IMR-90 (cell line): ENCODE measurements at regions not wholly inside any gene's neighbourhood (a gene's known extent, or its start where the extent isn't known, plus 50 kb on each side); places are given as distances from the start of the nearest gene placed in this dataset.

Experiments used
- ATAC-seq: fragments of 200-7000 bp; cut with Tn5 transposase; 2 replicates; pipeline ENCODE4 v1.9.1; 2020; ENCODE audit warnings: low read depth, mild to moderate bottlenecking, moderate library complexity
- BruUV-seq: library from RNA; stranded (reverse); fragments of 400-500 nt; replicated peaks from 2 replicates; lab custom pipeline; 2021; lab: Mats Ljungman, UMichigan
- CTCF ChIA-PET: fragments of 300-600 bp; formaldehyde crosslinking; extraction: SDS; loops from one replicate; lab custom pipeline; 2021; ENCODE audit warnings: antibody characterized with exemption; lab: Yijun Ruan, JAX
- POLR2A ChIA-PET: fragments of 300-600 bp; sonication (Branson Sonifier 250); formaldehyde crosslinking; loops from one replicate; lab custom pipeline; 2022; ENCODE audit warnings: antibody characterized with exemption; ENCODE audit not compliant: unreplicated experiment; lab: Charles Lee
- DNase-seq: peaks from one replicate; pipeline ENCODE4 v3.0.0; 2013
- H2AFZ ChIP-seq: replicated peaks from 2 replicates; pipeline ENCODE3; 2013; ENCODE audit warnings: low read length, mild to moderate bottlenecking; ENCODE audit not compliant: poor library complexity
- H2AK5ac ChIP-seq: 2 replicates; pipeline ENCODE4 v1.6.1; 2013; ENCODE audit warnings: low read depth, low read length, inconsistent platforms
- H2AK9ac ChIP-seq: replicated peaks from 2 replicates; pipeline ENCODE3; 2013; ENCODE audit warnings: mild to moderate bottlenecking, low read depth, low read length, moderate library complexity; ENCODE audit not compliant: poor library complexity
- H2BK120ac ChIP-seq: 2 replicates; pipeline ENCODE4 v1.6.1; 2013; ENCODE audit warnings: low read depth, low read length, inconsistent platforms
- H2BK15ac ChIP-seq: 3 replicates; pipeline ENCODE4 v1.6.1; 2013; ENCODE audit warnings: low read depth, low read length, inconsistent platforms
- H2BK20ac ChIP-seq: 2 replicates; pipeline ENCODE4 v1.6.1; 2013; ENCODE audit warnings: low read depth, mild to moderate bottlenecking, inconsistent platforms, low read length, moderate library complexity
- H2BK5ac ChIP-seq: 2 replicates; pipeline ENCODE4 v1.6.1; 2013; ENCODE audit warnings: mild to moderate bottlenecking, low read depth, low read length, inconsistent platforms; ENCODE audit not compliant: poor library complexity, severe bottlenecking
- H3K14ac ChIP-seq: replicated peaks from 2 replicates; pipeline ENCODE4 v1.6.1; 2013; ENCODE audit warnings: low read depth, low read length, inconsistent platforms
- H3K18ac ChIP-seq: 2 replicates; pipeline ENCODE4 v1.6.1; 2013; ENCODE audit warnings: low read depth, low read length, control low read depth
- H3K23ac ChIP-seq: 2 replicates; pipeline ENCODE4 v1.6.1; 2013; ENCODE audit warnings: low read depth, low read length, inconsistent platforms
- H3K27ac ChIP-seq: 2 replicates; pipeline ENCODE4 v1.5.1; 2013; ENCODE audit warnings: mild to moderate bottlenecking, control low read depth, low read length; ENCODE audit not compliant: insufficient read depth
- H3K27me3 ChIP-seq: 2 replicates; pipeline ENCODE4 v1.6.1; 2013; ENCODE audit warnings: low read length; ENCODE audit not compliant: control insufficient read depth, insufficient read depth
- H3K36me3 ChIP-seq: 2 replicates; pipeline ENCODE4 v1.6.1; 2013; ENCODE audit warnings: low read length, mixed read lengths; ENCODE audit not compliant: control insufficient read depth, insufficient read depth
- H3K4ac ChIP-seq: 2 replicates; pipeline ENCODE4 v1.6.1; 2013; ENCODE audit warnings: low read depth, low read length, inconsistent platforms
- H3K4me1 ChIP-seq: 2 replicates; pipeline ENCODE4 v1.6.1; 2013; ENCODE audit warnings: low read length, mixed read lengths; ENCODE audit not compliant: control insufficient read depth, insufficient read depth
- H3K4me2 ChIP-seq: 2 replicates; pipeline ENCODE4 v1.6.1; 2013; ENCODE audit warnings: low read depth, mild to moderate bottlenecking, control low read depth, low read length, moderate library complexity
- H3K4me3 ChIP-seq: 2 replicates; pipeline ENCODE4 v1.5.1; 2013; ENCODE audit warnings: low read depth, mild to moderate bottlenecking, control low read depth, low read length, moderate library complexity; ENCODE audit not compliant: insufficient read depth
- H3K56ac ChIP-seq: 2 replicates; pipeline ENCODE4 v1.6.1; 2013; ENCODE audit warnings: low read length, inconsistent platforms; ENCODE audit not compliant: insufficient read depth; ENCODE audit errors: extremely low read depth
- H3K79me1 ChIP-seq, 2 experiments: 2 replicates each; pipeline ENCODE4 v1.6.1; 2013; ENCODE audit warnings: low read length in 2 of 2, inconsistent platforms in 1 of 2, low read depth in 1 of 2
- H3K9ac ChIP-seq: 2 replicates; pipeline ENCODE4 v1.6.1; 2013; ENCODE audit warnings: low read depth, low read length, control low read depth
- H3K9me1 ChIP-seq: 2 replicates; pipeline ENCODE4 v1.6.1; 2013; ENCODE audit warnings: low read length, inconsistent platforms; ENCODE audit not compliant: insufficient read depth
- H3K9me3 ChIP-seq: 2 replicates; pipeline ENCODE4 v1.6.1; 2013; ENCODE audit warnings: low read length; ENCODE audit not compliant: control insufficient read depth, insufficient read depth
- H4K20me1 ChIP-seq: 2 replicates; pipeline ENCODE4 v1.6.1; 2013; ENCODE audit warnings: low read length, inconsistent platforms; ENCODE audit not compliant: insufficient read depth
- H4K5ac ChIP-seq: 2 replicates; pipeline ENCODE4 v1.6.1; 2013; ENCODE audit warnings: mild to moderate bottlenecking, low read depth, low read length, control low read depth
- H4K8ac ChIP-seq, 2 experiments: 2 replicates each; pipeline ENCODE4 v1.6.1; 2013; ENCODE audit warnings: low read depth in 2 of 2, low read length in 2 of 2, control low read depth in 1 of 2, inconsistent platforms in 1 of 2
- H4K91ac ChIP-seq: 2 replicates; pipeline ENCODE4 v1.6.1; 2013; ENCODE audit warnings: low read depth, low read length, inconsistent platforms; ENCODE audit not compliant: insufficient read depth
- CEBPB ChIP-seq: IDR thresholded peaks from 2 replicates; pipeline ENCODE4 v1.6.1; 2012; ENCODE audit warnings: low read depth, low read length, improper control_type of control experiment
- CHD1 ChIP-seq: IDR thresholded peaks from 2 replicates; pipeline ENCODE4 v1.6.1; 2012; ENCODE audit warnings: low read depth, low read length, improper control_type of control experiment
- MAFK ChIP-seq: IDR thresholded peaks from 2 replicates; pipeline ENCODE4 v1.6.1; 2012; ENCODE audit warnings: low read depth, low read length, improper control_type of control experiment
- MAZ ChIP-seq: IDR thresholded peaks from 2 replicates; pipeline ENCODE4 v1.6.1; 2012; ENCODE audit warnings: low read depth, mild to moderate bottlenecking, low read length, improper control_type of control experiment, moderate library complexity, borderline replicate concordance
- RAD21 ChIP-seq: IDR thresholded peaks from 2 replicates; pipeline ENCODE4 v1.6.1; 2012; ENCODE audit warnings: low read length, improper control_type of control experiment
- RCOR1 ChIP-seq: IDR thresholded peaks from 2 replicates; pipeline ENCODE4 v1.6.1; 2012; ENCODE audit warnings: mild to moderate bottlenecking, low read length, improper control_type of control experiment; ENCODE audit not compliant: insufficient replicate concordance
- RFX5 ChIP-seq: IDR thresholded peaks from 2 replicates; pipeline ENCODE4 v1.8.0; 2012; ENCODE audit warnings: low read depth, mild to moderate bottlenecking, low read length, moderate library complexity
- WGBS, 2 experiments: methylation state at CpG; one replicate each; pipeline versions ENCODE4 v1.1.5 to v1.1.7; 2013; ENCODE audit warnings: missing lambda C conversion rate in 2 of 2; ENCODE audit not compliant: insufficient read length in 1 of 2; ENCODE audit errors: extremely low coverage in 2 of 2; 5-methylcytosine and 5-hydroxymethylcytosine counted together
- dilution Hi-C: fragments of 300-500 bp; cut with HindIII; formaldehyde crosslinking; loops from one replicate; pipeline ENCODE4 v1.14.3; 2018; ENCODE audit warnings: low sequenced_read_pairs; ENCODE audit not compliant: unreplicated experiment
- in situ Hi-C: fragments of 300-500 bp; cut with MboI; formaldehyde crosslinking; loops from 3 replicates; pipeline ENCODE4 v1.14.3; 2019; ENCODE audit warnings: low sequenced_read_pairs, inconsistent platforms, mixed read lengths
- intact Hi-C: fragments of 100-400 bp; cut with micrococcal nuclease; formaldehyde crosslinking; loops from 2 replicates; pipeline ENCODE4 v1.10.0; 2022
- TF ChIP-seq, protein P1 (sequence below): fragments of 150-350 bp; IDR thresholded peaks from 2 replicates; pipeline ENCODE4 v1.6.1; 2017; ENCODE audit warnings: mild to moderate bottlenecking, antibody characterized with exemption, low read length, low read depth

DNA sequence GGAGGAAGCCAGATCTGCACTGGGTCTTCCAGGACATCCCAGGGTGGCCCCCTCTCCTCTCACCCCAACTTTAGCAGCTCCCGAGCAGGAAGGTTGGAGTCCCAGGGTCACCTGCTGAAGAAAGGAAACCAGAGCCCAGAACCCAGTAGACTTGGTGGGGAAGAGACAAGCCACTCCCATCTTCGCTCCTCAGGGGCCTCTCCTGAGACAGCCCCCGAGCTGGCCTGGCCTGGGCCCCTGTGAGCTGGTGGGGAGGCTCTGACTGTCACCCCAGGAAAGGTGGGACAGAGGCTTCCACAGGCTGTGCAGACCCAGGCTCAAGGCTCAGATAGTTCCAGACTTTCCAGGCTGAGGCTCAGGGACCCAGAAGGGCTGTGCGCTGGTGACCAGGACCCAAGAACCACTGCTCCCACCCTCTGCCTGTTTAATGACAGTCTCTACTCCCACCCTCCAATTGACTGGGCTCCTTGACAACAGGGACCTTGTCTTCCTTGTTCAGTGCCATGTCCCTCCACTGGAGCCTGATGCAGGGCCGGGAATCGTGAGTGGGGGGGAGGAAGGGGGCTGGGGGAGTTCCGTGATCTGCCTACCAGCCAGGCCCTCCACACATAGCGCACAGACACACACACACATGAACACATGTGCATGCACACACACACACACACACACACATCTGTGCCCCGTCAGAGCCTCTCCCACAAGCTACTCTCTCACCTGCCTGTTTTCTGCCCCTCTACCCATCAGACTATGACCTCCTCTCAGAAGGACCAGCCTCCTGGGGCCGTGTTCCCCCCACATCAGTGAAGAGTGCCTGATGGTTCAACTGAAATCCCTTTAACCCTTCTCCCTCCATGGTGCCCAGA, 401.2 kb downstream of the MATN1 start:
- in situ Hi-C loops, result no loop called here
- Histone ChIP-seq H3K23ac (no peak overlapping the region), H3K27ac (no peak overlapping the region), H3K79me1 (no peaks in the 10 kb centered on the region), H2AK9ac (no peak overlapping the region), H3K14ac (no peak overlapping the region), H2BK120ac (no peak overlapping the region), H3K9me1 (no peaks in the 10 kb centered on the region), H3K4ac (no peak overlapping the region), H4K91ac (no peak overlapping the region), H3K4me1 (no peaks in the 10 kb centered on the region), H3K9me3 (no peaks in the 10 kb centered on the region), H3K27me3 (no peaks in the 10 kb centered on the region), H3K36me3 (no peaks in the 10 kb centered on the region), H3K4me3 (no peak overlapping the region), H2AK5ac (no peak overlapping the region), H3K18ac (no peak overlapping the region), H3K9ac (no peak overlapping the region), H4K5ac (no peak overlapping the region), H3K4me2 (no peak overlapping the region), H4K8ac (no peak overlapping the region), H2AFZ (no peak overlapping the region), H2BK20ac (no peak overlapping the region), H2BK5ac (no peak overlapping the region), H4K20me1 (no peaks in the 10 kb centered on the region), H2BK15ac (no peak overlapping the region), H3K56ac (no peak overlapping the region)
- intact Hi-C loops, result no loop called here
- POLR2A ChIA-PET, result no interaction called here
- DNase-seq (no peak), ATAC-seq (no peak)
- CTCF ChIA-PET, result no interaction called here
- dilution Hi-C loops, result no loop called here
- WGBS, 2 experiments, result no CpG with 5 or more reads among the region's 10 CpGs
- BruUV-seq, result no TSS peak
- TF ChIP-seq, protein P1, sequence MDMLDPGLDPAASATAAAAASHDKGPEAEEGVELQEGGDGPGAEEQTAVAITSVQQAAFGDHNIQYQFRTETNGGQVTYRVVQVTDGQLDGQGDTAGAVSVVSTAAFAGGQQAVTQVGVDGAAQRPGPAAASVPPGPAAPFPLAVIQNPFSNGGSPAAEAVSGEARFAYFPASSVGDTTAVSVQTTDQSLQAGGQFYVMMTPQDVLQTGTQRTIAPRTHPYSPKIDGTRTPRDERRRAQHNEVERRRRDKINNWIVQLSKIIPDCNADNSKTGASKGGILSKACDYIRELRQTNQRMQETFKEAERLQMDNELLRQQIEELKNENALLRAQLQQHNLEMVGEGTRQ, result no peak
- TF ChIP-seq RCOR1, result no peak
- no peak for TF ChIP-seq MAZ
- TF ChIP-seq RFX5, result no peak
- no peak for TF ChIP-seq RAD21
- no peak for TF ChIP-seq MAFK
- no peak for TF ChIP-seq CEBPB
- TF ChIP-seq CHD1, result no peak
